ENCODE measurements at regions not wholly inside any gene's neighbourhood (a gene's known extent, or its start where the extent isn't known, plus 50 kb on each side); places are given as distances from the start of the nearest gene placed in this dataset.

- TF ChIP-seq GATA3 (IDR thresholded peaks at IDR 0.05; ENCODE audit: low read depth, low read length) (no peak), GATA2 (IDR thresholded peaks at IDR 0.05; ENCODE audit: low read depth, low read length) (no peak)
Observed at GRCh38 chr5:172554562-172554961, 86.5 kb upstream of the NEURL1B start.

All from SH-SY5Y (cell line).